Lower leg skin (tissue), 3 donors: ENCODE measurements at regions not wholly inside any gene's neighbourhood (a gene's known extent, or its start where the extent isn't known, plus 50 kb on each side); places are given as distances from the start of the nearest gene placed in this dataset.

Experiments
- POLR2A ChIP-seq, 2 donors: fragments of 450-650 bp; IDR thresholded peaks; one replicate each; pipeline ENCODE4 v1.6.1; 2016 to 2017; ENCODE audit warnings: antibody characterized with exemption in 2 of 2, mild to moderate bottlenecking in 1 of 2, moderate library complexity in 1 of 2
- TF ChIP-seq, protein P1 (sequence below), 3 donors: fragments of 450-650 bp; IDR thresholded peaks; one replicate each; pipeline ENCODE4 v1.5.1; 2016; ENCODE audit warnings: antibody characterized with exemption in 3 of 3, mild to moderate bottlenecking in 3 of 3, moderate library complexity in 2 of 3

DNA sequence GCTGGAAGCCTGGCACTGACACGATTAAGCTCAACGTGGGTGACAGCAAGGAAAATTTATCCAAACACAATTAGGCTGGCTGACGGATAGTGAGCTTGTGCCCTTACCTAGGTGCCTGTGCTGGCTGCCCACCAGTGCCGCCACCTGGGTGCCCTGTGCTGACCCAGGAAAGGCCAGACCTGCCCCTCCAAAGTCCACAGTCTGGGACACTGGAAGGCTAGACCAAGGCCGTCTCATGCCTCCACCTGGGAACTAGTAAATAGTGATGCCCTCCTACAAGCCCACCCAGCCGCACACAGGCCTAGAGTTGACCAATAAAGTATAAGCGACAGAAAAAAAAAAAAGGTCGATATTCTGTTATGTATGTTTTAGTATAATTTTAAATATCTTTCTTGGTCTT lies 142.6 kb upstream of the MCHR2 start:
- no peak for TF ChIP-seq POLR2A (IDR thresholded peaks at IDR 0.05)
- TF ChIP-seq, protein P1, sequence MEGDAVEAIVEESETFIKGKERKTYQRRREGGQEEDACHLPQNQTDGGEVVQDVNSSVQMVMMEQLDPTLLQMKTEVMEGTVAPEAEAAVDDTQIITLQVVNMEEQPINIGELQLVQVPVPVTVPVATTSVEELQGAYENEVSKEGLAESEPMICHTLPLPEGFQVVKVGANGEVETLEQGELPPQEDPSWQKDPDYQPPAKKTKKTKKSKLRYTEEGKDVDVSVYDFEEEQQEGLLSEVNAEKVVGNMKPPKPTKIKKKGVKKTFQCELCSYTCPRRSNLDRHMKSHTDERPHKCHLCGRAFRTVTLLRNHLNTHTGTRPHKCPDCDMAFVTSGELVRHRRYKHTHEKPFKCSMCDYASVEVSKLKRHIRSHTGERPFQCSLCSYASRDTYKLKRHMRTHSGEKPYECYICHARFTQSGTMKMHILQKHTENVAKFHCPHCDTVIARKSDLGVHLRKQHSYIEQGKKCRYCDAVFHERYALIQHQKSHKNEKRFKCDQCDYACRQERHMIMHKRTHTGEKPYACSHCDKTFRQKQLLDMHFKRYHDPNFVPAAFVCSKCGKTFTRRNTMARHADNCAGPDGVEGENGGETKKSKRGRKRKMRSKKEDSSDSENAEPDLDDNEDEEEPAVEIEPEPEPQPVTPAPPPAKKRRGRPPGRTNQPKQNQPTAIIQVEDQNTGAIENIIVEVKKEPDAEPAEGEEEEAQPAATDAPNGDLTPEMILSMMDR (IDR thresholded peaks at IDR 0.05): no peak
